ENCODE measurements at regions not wholly inside any gene's neighbourhood (a gene's known extent, or its start where the extent isn't known, plus 50 kb on each side); places are given as distances from the start of the nearest gene placed in this dataset.

DNA sequence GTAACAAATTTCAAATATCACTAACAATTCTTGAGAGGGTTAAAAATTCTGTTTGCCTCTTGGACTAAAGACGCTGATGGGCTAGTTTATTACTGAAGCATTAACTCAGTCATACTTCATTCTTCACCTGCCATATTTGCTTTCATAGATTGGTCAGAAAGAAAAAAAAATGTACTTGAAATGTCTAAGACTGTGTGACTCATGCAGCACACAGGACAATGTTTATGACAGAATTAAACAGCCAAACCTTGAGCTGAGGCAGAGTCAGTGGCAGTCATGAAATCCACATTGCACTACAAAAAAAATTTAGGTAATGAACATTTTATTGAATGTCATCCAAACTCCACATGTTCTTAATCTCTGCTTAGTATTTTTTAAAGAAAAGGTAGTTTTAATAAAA lies 135.6 kb downstream of the PRR20E start:
- WGBS (ENCODE audit: insufficient coverage, low coverage, missing lambda C conversion rate) = 0% methylated on average over 1 of the region's 1 CpG
- no peak overlapping the region for H3K27ac ChIP-seq (ENCODE audit: extremely low read depth, low read depth, low read length)
- no peaks in the 10 kb centered on the region for H3K4me1 ChIP-seq (replicated peaks in 1 of 2; ENCODE audit: control insufficient read depth in 2 of 2, insufficient read depth in 2 of 2, low read length in 2 of 2)
- H4K20me1 ChIP-seq (replicated peaks; ENCODE audit: control insufficient read depth, insufficient read depth, low read length) = no peaks in the 10 kb centered on the region
- no peak overlapping the region for H3K9ac ChIP-seq (ENCODE audit: insufficient read depth in 1 of 2, low read depth in 2 of 2, low read length in 2 of 2)
- no peaks in the 10 kb centered on the region for H3K36me3 ChIP-seq (ENCODE audit: control insufficient read depth, insufficient read depth, low read length)
- no peaks in the 10 kb centered on the region for H3K9me1 ChIP-seq (ENCODE audit: control insufficient read depth, insufficient read depth, low read length)
- H3K79me2 ChIP-seq (ENCODE audit: control insufficient read depth, insufficient read depth, low read length) = no peaks in the 10 kb centered on the region
- in situ Hi-C loops (cut with MboI) (no loop called here), intact Hi-C loops (cut with micrococcal nuclease) (no loop called here)
- H3K4me2 ChIP-seq (ENCODE audit: insufficient read depth, low read length) = no peak overlapping the region
- FAIRE-seq = no peak
- TF ChIP-seq BCOR (IDR thresholded peaks at IDR 0.05) = no peak
- no peak for TF ChIP-seq EZH2 (IDR thresholded peaks at IDR 0.05; ENCODE audit: borderline replicate concordance, low read depth, low read length)
- TF ChIP-seq ZNF699 (CRISPR knock-in tag; IDR thresholded peaks at IDR 0.05; ENCODE audit: insufficient replicate concordance) = no peak
- no peak for TF ChIP-seq ZNF79 (CRISPR knock-in tag; IDR thresholded peaks at IDR 0.05; ENCODE audit: low read depth)
- TF ChIP-seq HMG20A (CRISPR knock-in tag; conservative IDR thresholded peaks at IDR 0.05) = no peak
- TF ChIP-seq PRMT5 (CRISPR knock-in tag; IDR thresholded peaks at IDR 0.05) = no peak
- no peak for TF ChIP-seq SMARCE1 (IDR thresholded peaks at IDR 0.05)
- no peak for TF ChIP-seq HNRNPUL1 (IDR thresholded peaks at IDR 0.05; ENCODE audit: low read length)
- no peak for TF ChIP-seq FOXA1 (IDR thresholded peaks at IDR 0.05; ENCODE audit: borderline replicate concordance)
- TF ChIP-seq FUS (optimal IDR thresholded peaks at IDR 0.05; ENCODE audit: low read depth, low read length) = no peak
- no peak for TF ChIP-seq MLX (CRISPR knock-in tag; conservative IDR thresholded peaks at IDR 0.05)
- no peak for TF ChIP-seq HNRNPLL (IDR thresholded peaks at IDR 0.05; ENCODE audit: low read depth, low read length, poor library complexity, severe bottlenecking)
- TF ChIP-seq POU5F1 (IDR thresholded peaks at IDR 0.05; ENCODE audit: borderline replicate concordance, low read depth, low read length, partially characterized antibody) = no peak
- no peak for TF ChIP-seq MED1 (CRISPR knock-in tag; IDR thresholded peaks at IDR 0.05; ENCODE audit: borderline replicate concordance)
- no peak for TF ChIP-seq ATF1 (CRISPR knock-in tag; IDR thresholded peaks at IDR 0.05)
- no peak for TF ChIP-seq ATF1 (tag; IDR thresholded peaks at IDR 0.05)
- TF ChIP-seq, protein P1, sequence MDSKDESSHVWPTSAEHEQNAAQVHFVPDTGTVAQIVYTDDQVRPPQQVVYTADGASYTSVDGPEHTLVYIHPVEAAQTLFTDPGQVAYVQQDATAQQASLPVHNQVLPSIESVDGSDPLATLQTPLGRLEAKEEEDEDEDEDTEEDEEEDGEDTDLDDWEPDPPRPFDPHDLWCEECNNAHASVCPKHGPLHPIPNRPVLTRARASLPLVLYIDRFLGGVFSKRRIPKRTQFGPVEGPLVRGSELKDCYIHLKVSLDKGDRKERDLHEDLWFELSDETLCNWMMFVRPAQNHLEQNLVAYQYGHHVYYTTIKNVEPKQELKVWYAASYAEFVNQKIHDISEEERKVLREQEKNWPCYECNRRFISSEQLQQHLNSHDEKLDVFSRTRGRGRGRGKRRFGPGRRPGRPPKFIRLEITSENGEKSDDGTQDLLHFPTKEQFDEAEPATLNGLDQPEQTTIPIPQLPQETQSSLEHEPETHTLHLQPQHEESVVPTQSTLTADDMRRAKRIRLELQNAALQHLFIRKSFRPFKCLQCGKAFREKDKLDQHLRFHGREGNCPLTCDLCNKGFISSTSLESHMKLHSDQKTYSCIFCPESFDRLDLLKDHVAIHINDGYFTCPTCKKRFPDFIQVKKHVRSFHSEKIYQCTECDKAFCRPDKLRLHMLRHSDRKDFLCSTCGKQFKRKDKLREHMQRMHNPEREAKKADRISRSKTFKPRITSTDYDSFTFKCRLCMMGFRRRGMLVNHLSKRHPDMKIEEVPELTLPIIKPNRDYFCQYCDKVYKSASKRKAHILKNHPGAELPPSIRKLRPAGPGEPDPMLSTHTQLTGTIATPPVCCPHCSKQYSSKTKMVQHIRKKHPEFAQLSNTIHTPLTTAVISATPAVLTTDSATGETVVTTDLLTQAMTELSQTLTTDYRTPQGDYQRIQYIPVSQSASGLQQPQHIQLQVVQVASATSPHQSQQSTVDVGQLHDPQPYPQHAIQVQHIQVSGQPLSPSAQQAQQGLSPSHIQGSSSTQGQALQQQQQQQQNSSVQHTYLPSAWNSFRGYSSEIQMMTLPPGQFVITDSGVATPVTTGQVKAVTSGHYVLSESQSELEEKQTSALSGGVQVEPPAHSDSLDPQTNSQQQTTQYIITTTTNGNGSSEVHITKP (IDR thresholded peaks at IDR 0.05; ENCODE audit: partially characterized antibody) = no peak
- CTCF ChIA-PET (ENCODE audit: low intra/inter-chr PET ratio) = no interaction called here
- POLR2A ChIA-PET = no interaction called here
- H3K27me3 ChIP-seq (ENCODE audit: control insufficient read depth in 2 of 2, insufficient read depth in 2 of 2, low read length in 2 of 2) = no peaks in the 10 kb centered on the region
- H3K9me3 ChIP-seq (replicated peaks; ENCODE audit: control insufficient read depth, insufficient read depth, low read depth, low read length) = no peaks in the 10 kb centered on the region
- H2AFZ ChIP-seq (ENCODE audit: low read depth, low read length) = no peak overlapping the region
- no TSS peak for BruUV-seq (replicated peaks)
- no peak overlapping the region for H3K4me3 ChIP-seq
- DNase-seq (ENCODE audit: extremely low read depth in 1 of 4, low spot score in 3 of 4) = no peak
- no peak for ATAC-seq

All from K562 (cell line).